ENCODE measurements at regions not wholly inside any gene's neighbourhood (a gene's known extent, or its start where the extent isn't known, plus 50 kb on each side); places are given as distances from the start of the nearest gene placed in this dataset.

- TF ChIP-seq, protein P1, sequence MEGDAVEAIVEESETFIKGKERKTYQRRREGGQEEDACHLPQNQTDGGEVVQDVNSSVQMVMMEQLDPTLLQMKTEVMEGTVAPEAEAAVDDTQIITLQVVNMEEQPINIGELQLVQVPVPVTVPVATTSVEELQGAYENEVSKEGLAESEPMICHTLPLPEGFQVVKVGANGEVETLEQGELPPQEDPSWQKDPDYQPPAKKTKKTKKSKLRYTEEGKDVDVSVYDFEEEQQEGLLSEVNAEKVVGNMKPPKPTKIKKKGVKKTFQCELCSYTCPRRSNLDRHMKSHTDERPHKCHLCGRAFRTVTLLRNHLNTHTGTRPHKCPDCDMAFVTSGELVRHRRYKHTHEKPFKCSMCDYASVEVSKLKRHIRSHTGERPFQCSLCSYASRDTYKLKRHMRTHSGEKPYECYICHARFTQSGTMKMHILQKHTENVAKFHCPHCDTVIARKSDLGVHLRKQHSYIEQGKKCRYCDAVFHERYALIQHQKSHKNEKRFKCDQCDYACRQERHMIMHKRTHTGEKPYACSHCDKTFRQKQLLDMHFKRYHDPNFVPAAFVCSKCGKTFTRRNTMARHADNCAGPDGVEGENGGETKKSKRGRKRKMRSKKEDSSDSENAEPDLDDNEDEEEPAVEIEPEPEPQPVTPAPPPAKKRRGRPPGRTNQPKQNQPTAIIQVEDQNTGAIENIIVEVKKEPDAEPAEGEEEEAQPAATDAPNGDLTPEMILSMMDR (IDR thresholded peaks at IDR 0.05) = no peak
- no peak for TF ChIP-seq POLR2A (IDR thresholded peaks at IDR 0.05)
- no peak for TF ChIP-seq EP300 (IDR thresholded peaks at IDR 0.05)
- TF ChIP-seq POLR2AphosphoS5 (IDR thresholded peaks at IDR 0.05) = no peak
Measured at GRCh38 chr21:38134084-38134873, 122.5 kb upstream of the KCNJ15 start.

Measured in stomach (tissue), 4 donors.